ENCODE measurements at regions not wholly inside any gene's neighbourhood (a gene's known extent, or its start where the extent isn't known, plus 50 kb on each side); places are given as distances from the start of the nearest gene placed in this dataset.

GRCh38 chr20:48352628-48353027, 475.2 kb downstream of the PREX1 start:
- H3K27me3 ChIP-seq (ENCODE audit: control insufficient read depth, insufficient read depth, low read length): no peaks in the 10 kb centered on the region
- H3K27ac ChIP-seq (ENCODE audit: low read depth, low read length): no peak overlapping the region
- H3K4me1 ChIP-seq (ENCODE audit: control insufficient read depth, insufficient read depth, low read length): no peaks in the 10 kb centered on the region
- H3K9me3 ChIP-seq (ENCODE audit: control insufficient read depth, insufficient read depth, low read depth, low read length): peaks cover 14% of the 10 kb centered on the region
- H3K9ac ChIP-seq (ENCODE audit: low read length): no peak overlapping the region
- no peaks in the 10 kb centered on the region for H3K36me3 ChIP-seq (ENCODE audit: control insufficient read depth, insufficient read depth, low read length)
- no peak overlapping the region for H3K4me3 ChIP-seq (ENCODE audit: low read depth, low read length)

- no peaks in the 10 kb centered on the region for H3K27me3 ChIP-seq (ENCODE audit: control insufficient read depth, insufficient read depth, low read length)
- no peak overlapping the region for H3K4me3 ChIP-seq (ENCODE audit: low read depth, low read length)
- H3K27ac ChIP-seq (ENCODE audit: low read depth, low read length): no peak overlapping the region
- H3K4me1 ChIP-seq (ENCODE audit: control insufficient read depth, insufficient read depth, low read length): no peaks in the 10 kb centered on the region
- peaks cover 14% of the 10 kb centered on the region for H3K9me3 ChIP-seq (ENCODE audit: control insufficient read depth, insufficient read depth, low read depth, low read length)
- H3K9ac ChIP-seq (ENCODE audit: low read length): no peak overlapping the region
- no peaks in the 10 kb centered on the region for H3K36me3 ChIP-seq (ENCODE audit: control insufficient read depth, insufficient read depth, low read length)
Measured at GRCh38 chr20:48352042-48352441, 475.8 kb downstream of the PREX1 start.

GRCh38 chr20:48350313-48350988, 477.3 kb downstream of the PREX1 start:
- H3K36me3 ChIP-seq (ENCODE audit: control insufficient read depth, insufficient read depth, low read length): no peaks in the 10 kb centered on the region
- no peak overlapping the region for H3K4me3 ChIP-seq (ENCODE audit: low read depth, low read length)
- H3K9ac ChIP-seq (ENCODE audit: low read length): no peak overlapping the region
- peaks cover 14% of the 10 kb centered on the region for H3K9me3 ChIP-seq (ENCODE audit: control insufficient read depth, insufficient read depth, low read depth, low read length)
- no peaks in the 10 kb centered on the region for H3K4me1 ChIP-seq (ENCODE audit: control insufficient read depth, insufficient read depth, low read length)
- no peak overlapping the region for H3K27ac ChIP-seq (ENCODE audit: low read depth, low read length)
- no peaks in the 10 kb centered on the region for H3K27me3 ChIP-seq (ENCODE audit: control insufficient read depth, insufficient read depth, low read length)

GRCh38 chr20:48349656-48350055, 478.1 kb downstream of the PREX1 start:
- Histone ChIP-seq H3K27ac (ENCODE audit: low read depth, low read length) (no peak overlapping the region), H3K27me3 (ENCODE audit: control insufficient read depth, insufficient read depth, low read length) (no peaks in the 10 kb centered on the region), H3K9me3 (ENCODE audit: control insufficient read depth, insufficient read depth, low read depth, low read length) (peaks cover 10% of the 10 kb centered on the region), H3K36me3 (ENCODE audit: control insufficient read depth, insufficient read depth, low read length) (no peaks in the 10 kb centered on the region), H3K9ac (ENCODE audit: low read length) (no peak overlapping the region), H3K4me3 (ENCODE audit: low read depth, low read length) (no peak overlapping the region), H3K4me1 (ENCODE audit: control insufficient read depth, insufficient read depth, low read length) (no peaks in the 10 kb centered on the region)

- Histone ChIP-seq H3K27ac (ENCODE audit: low read depth, low read length) (no peak overlapping the region), H3K9me3 (ENCODE audit: control insufficient read depth, insufficient read depth, low read depth, low read length) (no peaks in the 10 kb centered on the region), H3K36me3 (ENCODE audit: control insufficient read depth, insufficient read depth, low read length) (no peaks in the 10 kb centered on the region), H3K27me3 (ENCODE audit: control insufficient read depth, insufficient read depth, low read length) (no peaks in the 10 kb centered on the region), H3K9ac (ENCODE audit: low read length) (no peak overlapping the region), H3K4me3 (ENCODE audit: low read depth, low read length) (no peak overlapping the region), H3K4me1 (ENCODE audit: control insufficient read depth, insufficient read depth, low read length) (no peaks in the 10 kb centered on the region)
Measured at GRCh38 chr20:48348022-48348421, 479.8 kb downstream of the PREX1 start.

GRCh38 chr20:48342822-48343513, 484.8 kb downstream of the PREX1 start:
- H3K4me1 ChIP-seq (ENCODE audit: control insufficient read depth, insufficient read depth, low read length): no peaks in the 10 kb centered on the region
- H3K9me3 ChIP-seq (ENCODE audit: control insufficient read depth, insufficient read depth, low read depth, low read length): no peaks in the 10 kb centered on the region
- H3K36me3 ChIP-seq (ENCODE audit: control insufficient read depth, insufficient read depth, low read length): no peaks in the 10 kb centered on the region
- no peak overlapping the region for H3K27ac ChIP-seq (ENCODE audit: low read depth, low read length)
- no peak overlapping the region for H3K4me3 ChIP-seq (ENCODE audit: low read depth, low read length)
- no peaks in the 10 kb centered on the region for H3K27me3 ChIP-seq (ENCODE audit: control insufficient read depth, insufficient read depth, low read length)
- H3K9ac ChIP-seq (ENCODE audit: low read length): no peak overlapping the region

GRCh38 chr20:48340883-48341281, 486.9 kb downstream of the PREX1 start:
- H3K9ac ChIP-seq (ENCODE audit: low read length): no peak overlapping the region
- H3K27me3 ChIP-seq (ENCODE audit: control insufficient read depth, insufficient read depth, low read length): no peaks in the 10 kb centered on the region
- H3K36me3 ChIP-seq (ENCODE audit: control insufficient read depth, insufficient read depth, low read length): no peaks in the 10 kb centered on the region
- H3K9me3 ChIP-seq (ENCODE audit: control insufficient read depth, insufficient read depth, low read depth, low read length): no peaks in the 10 kb centered on the region
- no peaks in the 10 kb centered on the region for H3K4me1 ChIP-seq (ENCODE audit: control insufficient read depth, insufficient read depth, low read length)
- H3K27ac ChIP-seq (ENCODE audit: low read depth, low read length): no peak overlapping the region
- H3K4me3 ChIP-seq (ENCODE audit: low read depth, low read length): no peak overlapping the region

- H3K9me3 ChIP-seq (ENCODE audit: control insufficient read depth, insufficient read depth, low read depth, low read length): no peaks in the 10 kb centered on the region
- no peak overlapping the region for H3K27ac ChIP-seq (ENCODE audit: low read depth, low read length)
- H3K36me3 ChIP-seq (ENCODE audit: control insufficient read depth, insufficient read depth, low read length): no peaks in the 10 kb centered on the region
- no peaks in the 10 kb centered on the region for H3K4me1 ChIP-seq (ENCODE audit: control insufficient read depth, insufficient read depth, low read length)
- H3K9ac ChIP-seq (ENCODE audit: low read length): no peak overlapping the region
- no peak overlapping the region for H3K4me3 ChIP-seq (ENCODE audit: low read depth, low read length)
- H3K27me3 ChIP-seq (ENCODE audit: control insufficient read depth, insufficient read depth, low read length): no peaks in the 10 kb centered on the region
Measured at GRCh38 chr20:48339986-48340882, 487.6 kb downstream of the PREX1 start.

GRCh38 chr20:48339190-48339985, 488.4 kb downstream of the PREX1 start:
- Histone ChIP-seq H3K4me3 (ENCODE audit: low read depth, low read length) (no peak overlapping the region), H3K9me3 (ENCODE audit: control insufficient read depth, insufficient read depth, low read depth, low read length) (no peaks in the 10 kb centered on the region), H3K9ac (ENCODE audit: low read length) (no peak overlapping the region), H3K4me1 (ENCODE audit: control insufficient read depth, insufficient read depth, low read length) (no peaks in the 10 kb centered on the region), H3K27ac (ENCODE audit: low read depth, low read length) (no peak overlapping the region), H3K36me3 (ENCODE audit: control insufficient read depth, insufficient read depth, low read length) (no peaks in the 10 kb centered on the region), H3K27me3 (ENCODE audit: control insufficient read depth, insufficient read depth, low read length) (no peaks in the 10 kb centered on the region)

GRCh38 chr20:48338717-48339116, 489.1 kb downstream of the PREX1 start:
- Histone ChIP-seq H3K4me3 (ENCODE audit: low read depth, low read length) (no peak overlapping the region), H3K36me3 (ENCODE audit: control insufficient read depth, insufficient read depth, low read length) (no peaks in the 10 kb centered on the region), H3K4me1 (ENCODE audit: control insufficient read depth, insufficient read depth, low read length) (no peaks in the 10 kb centered on the region), H3K27me3 (ENCODE audit: control insufficient read depth, insufficient read depth, low read length) (no peaks in the 10 kb centered on the region), H3K9ac (ENCODE audit: low read length) (no peak overlapping the region), H3K9me3 (ENCODE audit: control insufficient read depth, insufficient read depth, low read depth, low read length) (no peaks in the 10 kb centered on the region), H3K27ac (ENCODE audit: low read depth, low read length) (no peak overlapping the region)
